Neural progenitor cell (in vitro differentiated cells): ENCODE measurements at regions not wholly inside any gene's neighbourhood (a gene's known extent, or its start where the extent isn't known, plus 50 kb on each side); places are given as distances from the start of the nearest gene placed in this dataset.

Source experiments
- DNase-seq: peaks from one replicate; pipeline ENCODE4 v3.0.0-alpha.2; 2016; ENCODE audit warnings: low spot score
- H2AFZ ChIP-seq: fragments of 200-600 bp; sonication (generic); replicated peaks from 2 replicates; pipeline ENCODE4 v1.6.1; 2016; ENCODE audit warnings: antibody characterized with exemption
- H3F3A ChIP-seq: fragments of 200-600 bp; sonication (generic); 2 replicates; pipeline ENCODE4 v1.6.1; 2016; ENCODE audit warnings: antibody characterized with exemption, low read depth
- H3K27ac ChIP-seq: fragments of 200-600 bp; sonication (generic); 2 replicates; pipeline ENCODE4 v1.5.1; 2016; ENCODE audit warnings: mild to moderate bottlenecking
- H3K27me3 ChIP-seq: fragments of 200-600 bp; sonication (generic); 2 replicates; pipeline ENCODE4 v1.6.1; 2016; ENCODE audit warnings: mild to moderate bottlenecking, moderate library complexity
- H3K36me3 ChIP-seq: fragments of 200-600 bp; sonication (generic); 2 replicates; pipeline ENCODE4 v1.5.1; 2016
- H3K4me1 ChIP-seq: fragments of 200-600 bp; sonication (generic); 2 replicates; pipeline ENCODE4 v1.6.1; 2016; ENCODE audit warnings: mixed run types
- H3K4me2 ChIP-seq: fragments of 200-600 bp; sonication (generic); 2 replicates; pipeline ENCODE4 v1.6.1; 2016
- H3K4me3 ChIP-seq: fragments of 200-600 bp; sonication (generic); 2 replicates; pipeline ENCODE4 v1.5.1; 2016
- H3K79me2 ChIP-seq: fragments of 200-600 bp; sonication (generic); 2 replicates; pipeline ENCODE4 v1.6.1; 2016; ENCODE audit warnings: low read depth
- H3K9ac ChIP-seq: fragments of 200-600 bp; sonication (generic); 2 replicates; pipeline ENCODE4 v1.6.1; 2016
- H3K9me3 ChIP-seq: fragments of 200-600 bp; sonication (generic); 2 replicates; pipeline ENCODE4 v1.5.1; 2016; ENCODE audit warnings: low read depth
- H4K20me1 ChIP-seq: fragments of 200-600 bp; sonication (generic); 2 replicates; pipeline ENCODE4 v1.6.1; 2016; ENCODE audit warnings: low read depth
- H3K27ac Mint-ChIP-seq: 3 replicates; pipeline ENCODE4 v1.8.0; 2021; ENCODE audit warnings: mixed read lengths
- H3K27me3 Mint-ChIP-seq: 2 replicates; pipeline ENCODE4 v1.8.0; 2022; ENCODE audit warnings: low read depth, mild to moderate bottlenecking, inconsistent platforms, moderate library complexity, mixed read lengths; ENCODE audit not compliant: insufficient read depth
- H3K36me3 Mint-ChIP-seq: 3 replicates; pipeline ENCODE4 v1.8.0; 2021; ENCODE audit warnings: mixed read lengths
- H3K4me1 Mint-ChIP-seq: 3 replicates; pipeline ENCODE4 v1.8.0; 2021; ENCODE audit warnings: mixed read lengths
- H3K4me3 Mint-ChIP-seq: 3 replicates; pipeline ENCODE4 v1.8.0; 2021; ENCODE audit warnings: mild to moderate bottlenecking, moderate library complexity, mixed read lengths
- H3K9me3 Mint-ChIP-seq: 3 replicates; pipeline ENCODE4 v1.8.0; 2020; ENCODE audit warnings: mixed read lengths
- EZH2 ChIP-seq: fragments of 200-600 bp; sonication (generic); IDR thresholded peaks from 2 replicates; pipeline ENCODE4 v1.6.1; 2017; ENCODE audit warnings: antibody characterized with exemption, mild to moderate bottlenecking, moderate library complexity
- EZH2phosphoT487 ChIP-seq: fragments of 200-600 bp; sonication (generic); IDR thresholded peaks from 2 replicates; pipeline ENCODE4 v1.6.1; 2017; ENCODE audit warnings: antibody characterized with exemption
- TF ChIP-seq, protein P1 (sequence below): fragments of 200-600 bp; sonication (generic); IDR thresholded peaks from 2 replicates; pipeline ENCODE4 v1.5.1; 2017; ENCODE audit warnings: antibody characterized with exemption, mild to moderate bottlenecking

DNA sequence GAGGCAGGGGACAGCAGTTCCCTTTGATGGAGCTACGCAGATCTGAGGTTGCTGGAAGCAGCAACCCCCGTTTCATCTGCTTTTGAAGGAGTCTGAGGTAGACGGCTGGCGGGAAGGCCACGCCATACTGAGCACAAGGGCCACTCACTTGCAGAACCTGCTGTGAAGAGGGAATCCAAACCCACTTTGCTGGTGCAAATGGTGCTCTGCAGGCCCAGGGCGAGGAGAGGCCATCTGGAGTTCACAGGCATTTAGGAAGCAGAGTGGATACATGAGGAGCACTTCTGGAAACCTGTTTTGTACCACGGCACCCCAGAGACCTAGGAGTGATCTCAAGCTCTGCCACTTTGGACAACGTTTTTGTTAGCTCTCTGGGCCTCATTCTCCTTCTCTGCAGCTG lies 227.8 kb downstream of the UQCRFS1 start:
- Mint-ChIP-seq H3K27me3 (peaks cover 14% of the 10 kb centered on the region), H3K4me1 (peaks cover 20% of the 10 kb centered on the region), H3K36me3 (no peaks in the 10 kb centered on the region), H3K4me3 (peak overlapping the region; percentile 30), H3K27ac (no peak overlapping the region), H3K9me3 (no peaks in the 10 kb centered on the region)
- no peak overlapping the region for H3K27ac ChIP-seq
- no peaks in the 10 kb centered on the region for H3K9me3 ChIP-seq
- H3F3A ChIP-seq: no peaks in the 10 kb centered on the region
- peaks cover 11% of the 10 kb centered on the region for H3K4me1 ChIP-seq
- no peak for DNase-seq
- no peak overlapping the region for H3K4me3 ChIP-seq
- H3K9ac ChIP-seq: no peak overlapping the region
- H2AFZ ChIP-seq: no peak overlapping the region
- H3K36me3 ChIP-seq: no peaks in the 10 kb centered on the region
- no peaks in the 10 kb centered on the region for H3K79me2 ChIP-seq
- H4K20me1 ChIP-seq: no peaks in the 10 kb centered on the region
- H3K27me3 ChIP-seq: no peaks in the 10 kb centered on the region
- TF ChIP-seq EZH2: no peak
- no peak for TF ChIP-seq EZH2phosphoT487
- TF ChIP-seq, protein P1, sequence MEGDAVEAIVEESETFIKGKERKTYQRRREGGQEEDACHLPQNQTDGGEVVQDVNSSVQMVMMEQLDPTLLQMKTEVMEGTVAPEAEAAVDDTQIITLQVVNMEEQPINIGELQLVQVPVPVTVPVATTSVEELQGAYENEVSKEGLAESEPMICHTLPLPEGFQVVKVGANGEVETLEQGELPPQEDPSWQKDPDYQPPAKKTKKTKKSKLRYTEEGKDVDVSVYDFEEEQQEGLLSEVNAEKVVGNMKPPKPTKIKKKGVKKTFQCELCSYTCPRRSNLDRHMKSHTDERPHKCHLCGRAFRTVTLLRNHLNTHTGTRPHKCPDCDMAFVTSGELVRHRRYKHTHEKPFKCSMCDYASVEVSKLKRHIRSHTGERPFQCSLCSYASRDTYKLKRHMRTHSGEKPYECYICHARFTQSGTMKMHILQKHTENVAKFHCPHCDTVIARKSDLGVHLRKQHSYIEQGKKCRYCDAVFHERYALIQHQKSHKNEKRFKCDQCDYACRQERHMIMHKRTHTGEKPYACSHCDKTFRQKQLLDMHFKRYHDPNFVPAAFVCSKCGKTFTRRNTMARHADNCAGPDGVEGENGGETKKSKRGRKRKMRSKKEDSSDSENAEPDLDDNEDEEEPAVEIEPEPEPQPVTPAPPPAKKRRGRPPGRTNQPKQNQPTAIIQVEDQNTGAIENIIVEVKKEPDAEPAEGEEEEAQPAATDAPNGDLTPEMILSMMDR: no peak
- no peak overlapping the region for H3K4me2 ChIP-seq

- peaks cover 6% of the 10 kb centered on the region for H3K4me1 ChIP-seq
- DNase-seq: no peak
- H3K4me3 ChIP-seq: no peak overlapping the region
- no peaks in the 10 kb centered on the region for H4K20me1 ChIP-seq
- no peaks in the 10 kb centered on the region for H3K79me2 ChIP-seq
- no peak overlapping the region for H3K27ac ChIP-seq
- no peaks in the 10 kb centered on the region for H3F3A ChIP-seq
- no peaks in the 10 kb centered on the region for H3K9me3 Mint-ChIP-seq
- H2AFZ ChIP-seq: no peak overlapping the region
- H3K27me3 ChIP-seq: no peaks in the 10 kb centered on the region
- no peak overlapping the region for H3K27ac Mint-ChIP-seq
- no peaks in the 10 kb centered on the region for H3K36me3 ChIP-seq
- H3K36me3 Mint-ChIP-seq: no peaks in the 10 kb centered on the region
- no peak overlapping the region for H3K9ac ChIP-seq
- no peak overlapping the region for H3K4me2 ChIP-seq
- no peaks in the 10 kb centered on the region for H3K9me3 ChIP-seq
- H3K4me1 Mint-ChIP-seq: peaks cover 14% of the 10 kb centered on the region
- TF ChIP-seq, protein P1: no peak
- TF ChIP-seq EZH2phosphoT487 (no peak), EZH2 (no peak)
- peaks cover 14% of the 10 kb centered on the region for H3K27me3 Mint-ChIP-seq
- no peak overlapping the region for H3K4me3 Mint-ChIP-seq
Observed at GRCh38 chr19:28984315-28984714, 228.6 kb downstream of the UQCRFS1 start.

DNA sequence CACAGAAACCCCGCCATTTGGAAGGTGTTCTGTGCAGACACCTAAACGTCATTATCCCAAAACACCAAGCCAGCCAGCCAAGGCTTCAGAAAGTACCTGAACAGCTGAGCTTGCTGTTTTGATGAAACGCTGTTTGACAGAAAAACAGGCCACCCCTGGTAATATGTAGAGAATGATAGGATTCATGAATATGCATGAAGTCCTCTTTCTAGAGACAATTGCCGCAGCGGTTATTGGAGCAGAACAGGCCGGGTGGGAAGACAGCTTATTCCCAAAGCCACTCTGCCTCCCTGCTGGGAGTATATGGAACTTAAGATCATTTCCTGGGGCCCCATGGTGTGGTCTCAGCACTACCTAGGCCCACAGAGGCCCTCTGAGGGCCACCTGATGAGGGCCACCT lies 229.5 kb downstream of the UQCRFS1 start:
- Histone ChIP-seq H3K79me2 (no peaks in the 10 kb centered on the region), H3K27me3 (no peaks in the 10 kb centered on the region), H3K4me2 (no peak overlapping the region), H3K9me3 (no peaks in the 10 kb centered on the region), H3K4me1 (peaks cover 4% of the 10 kb centered on the region), H3K9ac (no peak overlapping the region), H3K36me3 (no peaks in the 10 kb centered on the region), H3K4me3 (no peak overlapping the region), H2AFZ (no peak overlapping the region), H4K20me1 (no peaks in the 10 kb centered on the region), H3K27ac (no peak overlapping the region), H3F3A (no peaks in the 10 kb centered on the region)
- H3K36me3 Mint-ChIP-seq: no peaks in the 10 kb centered on the region
- H3K27me3 Mint-ChIP-seq: peaks cover 14% of the 10 kb centered on the region
- H3K9me3 Mint-ChIP-seq: no peaks in the 10 kb centered on the region
- H3K4me3 Mint-ChIP-seq: no peak overlapping the region
- no peak for DNase-seq
- H3K4me1 Mint-ChIP-seq: peaks cover 12% of the 10 kb centered on the region
- TF ChIP-seq, protein P1: no peak
- TF ChIP-seq EZH2: no peak
- no peak for TF ChIP-seq EZH2phosphoT487
- H3K27ac Mint-ChIP-seq: no peak overlapping the region

DNA sequence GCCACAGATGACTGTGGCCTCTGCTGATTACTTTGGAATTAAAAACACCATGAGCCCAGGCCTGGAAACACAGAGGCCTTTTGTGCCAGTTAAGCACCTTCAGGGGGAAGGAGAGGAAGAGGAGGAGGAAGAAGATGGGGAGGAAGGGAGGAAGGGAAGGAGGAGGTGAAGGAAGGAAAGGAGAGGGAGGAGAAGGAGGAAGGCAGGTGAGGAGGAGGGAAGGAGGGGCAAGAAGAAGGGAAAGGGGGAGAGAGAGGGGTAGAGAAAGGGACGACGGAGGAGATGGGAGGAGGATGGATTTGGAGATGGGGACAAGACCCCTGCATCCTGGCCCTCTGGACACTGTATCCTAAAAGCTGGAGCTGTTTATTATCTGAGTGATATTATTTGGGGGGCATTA lies 231.0 kb downstream of the UQCRFS1 start:
- Histone ChIP-seq H3K4me2 (no peak overlapping the region), H3K4me1 (peaks cover 4% of the 10 kb centered on the region), H3K4me3 (no peak overlapping the region), H3K36me3 (no peaks in the 10 kb centered on the region), H2AFZ (peak overlapping the region; percentile 68), H3K27me3 (no peaks in the 10 kb centered on the region), H4K20me1 (no peaks in the 10 kb centered on the region), H3K9ac (no peak overlapping the region), H3F3A (no peaks in the 10 kb centered on the region), H3K79me2 (no peaks in the 10 kb centered on the region), H3K9me3 (no peaks in the 10 kb centered on the region), H3K27ac (no peak overlapping the region)
- Mint-ChIP-seq H3K36me3 (no peaks in the 10 kb centered on the region), H3K9me3 (no peaks in the 10 kb centered on the region), H3K27me3 (peaks cover 14% of the 10 kb centered on the region), H3K4me3 (no peak overlapping the region), H3K4me1 (peaks cover 11% of the 10 kb centered on the region), H3K27ac (no peak overlapping the region)
- TF ChIP-seq EZH2phosphoT487 (no peak), EZH2 (no peak)
- TF ChIP-seq, protein P1: no peak
- no peak for DNase-seq
